ENCODE measurements at regions not wholly inside any gene's neighbourhood (a gene's known extent, or its start where the extent isn't known, plus 50 kb on each side); places are given as distances from the start of the nearest gene placed in this dataset.

GRCh38 chr12:97629382-97629781 is 166.8 kb downstream of the RMST start:
- DNase-seq, result no peak

DNA sequence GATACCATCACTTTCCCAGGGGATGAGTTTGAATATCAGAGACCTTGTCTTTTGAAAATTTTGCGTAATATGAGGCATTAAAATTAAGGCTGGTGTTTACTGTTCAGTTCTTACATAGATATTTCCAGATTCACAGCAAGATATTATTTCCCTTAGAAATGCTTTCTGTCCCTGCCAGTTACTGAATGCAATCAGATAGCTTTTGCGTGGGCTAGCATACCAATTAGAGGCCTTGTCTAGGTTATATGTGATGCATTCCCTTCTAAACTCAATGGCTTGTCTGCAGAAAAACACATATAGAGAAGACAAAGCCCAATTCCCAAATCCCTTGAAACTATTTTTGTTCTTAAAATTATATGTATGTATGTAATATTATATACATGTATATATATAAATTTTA is 167.8 kb downstream of the RMST start:
- TF ChIP-seq RAD21 (IDR thresholded peaks at IDR 0.05; ENCODE audit: low read length) (no peak), TCF12 (IDR thresholded peaks at IDR 0.05) (no peak), FOXJ3 (CRISPR knock-in tag; IDR thresholded peaks at IDR 0.05) (no peak), ELF1 (IDR thresholded peaks at IDR 0.05) (no peak), FOSL2 (IDR thresholded peaks at IDR 0.05; ENCODE audit: borderline replicate concordance, low read depth) (no peak), JUND (IDR thresholded peaks at IDR 0.05) (no peak), ZBTB33 (IDR thresholded peaks at IDR 0.05; ENCODE audit: borderline replicate concordance, low read depth) (no peak), POLR2AphosphoS5 (IDR thresholded peaks at IDR 0.05; ENCODE audit: low read depth, low read length) (no peak)
- TF ChIP-seq, protein P1, sequence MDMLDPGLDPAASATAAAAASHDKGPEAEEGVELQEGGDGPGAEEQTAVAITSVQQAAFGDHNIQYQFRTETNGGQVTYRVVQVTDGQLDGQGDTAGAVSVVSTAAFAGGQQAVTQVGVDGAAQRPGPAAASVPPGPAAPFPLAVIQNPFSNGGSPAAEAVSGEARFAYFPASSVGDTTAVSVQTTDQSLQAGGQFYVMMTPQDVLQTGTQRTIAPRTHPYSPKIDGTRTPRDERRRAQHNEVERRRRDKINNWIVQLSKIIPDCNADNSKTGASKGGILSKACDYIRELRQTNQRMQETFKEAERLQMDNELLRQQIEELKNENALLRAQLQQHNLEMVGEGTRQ (IDR thresholded peaks at IDR 0.05; ENCODE audit: borderline replicate concordance, low read depth, low read length), result no peak
- H2AFZ ChIP-seq (ENCODE audit: low read depth), result no peak overlapping the region
- H3K4me2 ChIP-seq, result no peak overlapping the region
- WGBS (ENCODE audit: low lambda C conversion rate), result 27% methylated on average over 2 of the region's 2 CpGs
- ChIA-PET POLR2A (no interaction called here), CTCF (no interaction called here)
- H3K79me2 ChIP-seq (ENCODE audit: insufficient read depth), result no peaks in the 10 kb centered on the region
- no peak overlapping the region for H3K27ac ChIP-seq (ENCODE audit: low read depth in 2 of 2, low read length in 1 of 2)
- no peak overlapping the region for H3K4me3 ChIP-seq (ENCODE audit: low read depth in 2 of 2, low read length in 1 of 2)
- DNase-seq, result no peak
- H3K4me1 ChIP-seq (ENCODE audit: control insufficient read depth in 1 of 2, insufficient read depth in 2 of 2, low read depth in 1 of 2, low read length in 1 of 2), result no peaks in the 10 kb centered on the region
- H3K36me3 ChIP-seq (replicated peaks in 1 of 2; ENCODE audit: control insufficient read depth in 1 of 2, insufficient read depth in 2 of 2, low read length in 1 of 2), result no peaks in the 10 kb centered on the region
- H4K20me1 ChIP-seq (ENCODE audit: insufficient read depth), result no peaks in the 10 kb centered on the region
- H3K27me3 ChIP-seq (ENCODE audit: insufficient read depth), result no peaks in the 10 kb centered on the region
- H3K9me3 ChIP-seq, result no peaks in the 10 kb centered on the region
- H3F3A ChIP-seq (replicated peaks; ENCODE audit: insufficient read depth), result no peaks in the 10 kb centered on the region
- H3K9ac ChIP-seq, result no peak overlapping the region
- H3K9me2 ChIP-seq, result no peaks in the 10 kb centered on the region

More at GRCh38 chr12:97629382-97629781, 166.8 kb downstream of the RMST start:
- no peak for TF ChIP-seq RCOR1 (IDR thresholded peaks at IDR 0.05; ENCODE audit: low read length)
- TF ChIP-seq, protein P2, sequence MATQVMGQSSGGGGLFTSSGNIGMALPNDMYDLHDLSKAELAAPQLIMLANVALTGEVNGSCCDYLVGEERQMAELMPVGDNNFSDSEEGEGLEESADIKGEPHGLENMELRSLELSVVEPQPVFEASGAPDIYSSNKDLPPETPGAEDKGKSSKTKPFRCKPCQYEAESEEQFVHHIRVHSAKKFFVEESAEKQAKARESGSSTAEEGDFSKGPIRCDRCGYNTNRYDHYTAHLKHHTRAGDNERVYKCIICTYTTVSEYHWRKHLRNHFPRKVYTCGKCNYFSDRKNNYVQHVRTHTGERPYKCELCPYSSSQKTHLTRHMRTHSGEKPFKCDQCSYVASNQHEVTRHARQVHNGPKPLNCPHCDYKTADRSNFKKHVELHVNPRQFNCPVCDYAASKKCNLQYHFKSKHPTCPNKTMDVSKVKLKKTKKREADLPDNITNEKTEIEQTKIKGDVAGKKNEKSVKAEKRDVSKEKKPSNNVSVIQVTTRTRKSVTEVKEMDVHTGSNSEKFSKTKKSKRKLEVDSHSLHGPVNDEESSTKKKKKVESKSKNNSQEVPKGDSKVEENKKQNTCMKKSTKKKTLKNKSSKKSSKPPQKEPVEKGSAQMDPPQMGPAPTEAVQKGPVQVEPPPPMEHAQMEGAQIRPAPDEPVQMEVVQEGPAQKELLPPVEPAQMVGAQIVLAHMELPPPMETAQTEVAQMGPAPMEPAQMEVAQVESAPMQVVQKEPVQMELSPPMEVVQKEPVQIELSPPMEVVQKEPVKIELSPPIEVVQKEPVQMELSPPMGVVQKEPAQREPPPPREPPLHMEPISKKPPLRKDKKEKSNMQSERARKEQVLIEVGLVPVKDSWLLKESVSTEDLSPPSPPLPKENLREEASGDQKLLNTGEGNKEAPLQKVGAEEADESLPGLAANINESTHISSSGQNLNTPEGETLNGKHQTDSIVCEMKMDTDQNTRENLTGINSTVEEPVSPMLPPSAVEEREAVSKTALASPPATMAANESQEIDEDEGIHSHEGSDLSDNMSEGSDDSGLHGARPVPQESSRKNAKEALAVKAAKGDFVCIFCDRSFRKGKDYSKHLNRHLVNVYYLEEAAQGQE (IDR thresholded peaks at IDR 0.05; ENCODE audit: low read depth, low read length), result no peak
- TF ChIP-seq RFX5 (IDR thresholded peaks at IDR 0.05; ENCODE audit: low read length), result no peak
- no peak for TF ChIP-seq EP300 (IDR thresholded peaks at IDR 0.05; ENCODE audit: borderline replicate concordance in 1 of 2, low read depth in 1 of 2, low read length in 1 of 2)
- no peak for TF ChIP-seq FOXM1 (IDR thresholded peaks at IDR 0.05; ENCODE audit: low read depth)
- TF ChIP-seq ELF1 (IDR thresholded peaks at IDR 0.05), result no peak
- TF ChIP-seq, protein P3, sequence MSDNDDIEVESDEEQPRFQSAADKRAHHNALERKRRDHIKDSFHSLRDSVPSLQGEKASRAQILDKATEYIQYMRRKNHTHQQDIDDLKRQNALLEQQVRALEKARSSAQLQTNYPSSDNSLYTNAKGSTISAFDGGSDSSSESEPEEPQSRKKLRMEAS (IDR thresholded peaks at IDR 0.05; ENCODE audit: low read depth), result no peak
- no peak for TF ChIP-seq GATA2 (CRISPR knock-in tag; IDR thresholded peaks at IDR 0.05)
- TF ChIP-seq FOSL2 (IDR thresholded peaks at IDR 0.05; ENCODE audit: borderline replicate concordance, low read depth), result no peak
- TF ChIP-seq, protein P4, sequence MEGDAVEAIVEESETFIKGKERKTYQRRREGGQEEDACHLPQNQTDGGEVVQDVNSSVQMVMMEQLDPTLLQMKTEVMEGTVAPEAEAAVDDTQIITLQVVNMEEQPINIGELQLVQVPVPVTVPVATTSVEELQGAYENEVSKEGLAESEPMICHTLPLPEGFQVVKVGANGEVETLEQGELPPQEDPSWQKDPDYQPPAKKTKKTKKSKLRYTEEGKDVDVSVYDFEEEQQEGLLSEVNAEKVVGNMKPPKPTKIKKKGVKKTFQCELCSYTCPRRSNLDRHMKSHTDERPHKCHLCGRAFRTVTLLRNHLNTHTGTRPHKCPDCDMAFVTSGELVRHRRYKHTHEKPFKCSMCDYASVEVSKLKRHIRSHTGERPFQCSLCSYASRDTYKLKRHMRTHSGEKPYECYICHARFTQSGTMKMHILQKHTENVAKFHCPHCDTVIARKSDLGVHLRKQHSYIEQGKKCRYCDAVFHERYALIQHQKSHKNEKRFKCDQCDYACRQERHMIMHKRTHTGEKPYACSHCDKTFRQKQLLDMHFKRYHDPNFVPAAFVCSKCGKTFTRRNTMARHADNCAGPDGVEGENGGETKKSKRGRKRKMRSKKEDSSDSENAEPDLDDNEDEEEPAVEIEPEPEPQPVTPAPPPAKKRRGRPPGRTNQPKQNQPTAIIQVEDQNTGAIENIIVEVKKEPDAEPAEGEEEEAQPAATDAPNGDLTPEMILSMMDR (IDR thresholded peaks at IDR 0.05), result no peak
- TF ChIP-seq CHD2 (IDR thresholded peaks at IDR 0.05; ENCODE audit: low read length, partially characterized antibody), result no peak
- TF ChIP-seq TAF1 (IDR thresholded peaks at IDR 0.05; ENCODE audit: borderline replicate concordance, low read depth, low read length), result no peak
- TF ChIP-seq TEAD4 (IDR thresholded peaks at IDR 0.05; ENCODE audit: borderline replicate concordance, insufficient read depth), result no peak
- TF ChIP-seq JUND (IDR thresholded peaks at IDR 0.05), result no peak
- TF ChIP-seq YY1 (IDR thresholded peaks at IDR 0.05; ENCODE audit: low read depth), result no peak
- no peaks in the 10 kb centered on the region for H3F3A ChIP-seq (replicated peaks; ENCODE audit: insufficient read depth)
- H3K9me3 ChIP-seq, result no peaks in the 10 kb centered on the region
- H4K20me1 ChIP-seq (ENCODE audit: insufficient read depth), result no peaks in the 10 kb centered on the region
- no peaks in the 10 kb centered on the region for H3K4me1 ChIP-seq (ENCODE audit: control insufficient read depth in 1 of 2, insufficient read depth in 2 of 2, low read depth in 1 of 2, low read length in 1 of 2)
- no peak overlapping the region for H3K4me3 ChIP-seq (ENCODE audit: low read depth in 2 of 2, low read length in 1 of 2)
- no peaks in the 10 kb centered on the region for H3K9me2 ChIP-seq
- no peaks in the 10 kb centered on the region for H3K27me3 ChIP-seq (ENCODE audit: insufficient read depth)
- ChIA-PET CTCF (no interaction called here), POLR2A (no interaction called here)
- H3K79me2 ChIP-seq (ENCODE audit: insufficient read depth), result no peaks in the 10 kb centered on the region
- H3K4me2 ChIP-seq, result no peak overlapping the region
- no peak overlapping the region for H2AFZ ChIP-seq (ENCODE audit: low read depth)
- H3K9ac ChIP-seq, result no peak overlapping the region
- H3K27ac ChIP-seq (ENCODE audit: low read depth in 2 of 2, low read length in 1 of 2), result no peak overlapping the region
- no peaks in the 10 kb centered on the region for H3K36me3 ChIP-seq (replicated peaks in 1 of 2; ENCODE audit: control insufficient read depth in 1 of 2, insufficient read depth in 2 of 2, low read length in 1 of 2)

Data from SK-N-SH (cell line).